HG03139 (cell line): ENCODE measurements at regions not wholly inside any gene's neighbourhood (a gene's known extent, or its start where the extent isn't known, plus 50 kb on each side); places are given as distances from the start of the nearest gene placed in this dataset.

Experiments
- ATAC-seq: cut with Tn5 transposase; IDR thresholded peaks from one replicate; pipeline ENCODE4 v1.9.1; 2021; ENCODE audit not compliant: unreplicated experiment

DNA sequence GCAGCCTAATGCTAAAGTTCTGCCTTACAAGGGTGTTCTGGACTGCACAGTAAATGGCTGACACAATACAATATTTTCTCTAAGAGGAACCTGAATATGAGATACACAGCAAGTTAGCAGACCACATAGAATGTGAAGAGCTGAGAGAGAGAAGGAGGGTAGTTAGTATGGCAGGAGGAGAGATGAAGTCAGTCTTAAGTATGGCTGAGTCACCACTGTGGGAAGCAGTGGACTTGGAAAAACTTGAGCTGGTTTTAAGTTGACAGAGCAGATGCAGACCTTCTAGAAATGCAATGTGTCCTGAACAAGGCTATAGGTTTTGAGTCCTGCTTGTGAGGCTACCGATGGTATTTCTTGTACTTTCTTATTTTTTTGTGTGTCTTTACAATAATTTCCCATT, 172.5 kb downstream of the SH2D1A start:
- ATAC-seq = no peak

- no peak for ATAC-seq
Measured at GRCh38 chrX:124524852-124525251, 178.5 kb downstream of the SH2D1A start.

DNA sequence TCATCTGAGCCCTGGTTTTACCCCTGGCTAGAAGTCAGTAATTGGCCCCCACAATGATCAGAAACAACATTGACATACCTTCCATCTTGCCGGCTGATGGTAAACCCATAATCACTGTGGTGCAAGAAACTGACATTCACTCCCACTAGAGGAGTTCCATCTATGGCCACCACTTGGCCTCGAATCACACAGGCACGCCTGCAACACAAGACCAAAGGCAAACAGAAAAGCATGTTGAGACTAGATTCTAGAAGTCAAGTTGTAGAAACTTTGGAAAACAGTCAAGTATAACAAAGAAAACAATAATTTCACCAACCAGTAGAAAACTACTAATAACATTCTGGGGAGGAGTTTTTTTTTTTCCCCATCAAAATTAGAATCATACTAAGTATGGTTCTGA, 183.4 kb downstream of the SH2D1A start:
- no peak for ATAC-seq

GRCh38 chrX:124530803-124531202, 184.4 kb downstream of the SH2D1A start:
- no peak for ATAC-seq

DNA sequence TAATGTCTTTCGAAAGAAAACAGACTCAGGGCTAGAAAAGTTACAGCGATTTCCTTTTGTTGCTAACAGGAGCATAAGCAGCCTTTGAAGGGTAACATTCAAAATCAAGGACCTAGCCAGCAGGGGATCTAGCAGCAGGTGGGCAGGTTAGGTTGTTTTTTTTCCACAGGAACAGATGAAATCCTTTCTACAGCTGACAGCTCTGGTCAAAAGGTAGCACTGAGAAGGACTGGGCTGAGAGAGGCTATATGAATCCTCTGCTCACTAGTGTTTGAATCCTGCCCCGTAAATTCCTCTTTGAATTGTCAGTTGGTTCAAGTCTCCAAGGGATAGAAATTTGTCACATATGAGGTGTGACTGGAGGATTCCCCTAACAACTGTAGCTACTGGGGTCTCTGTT, 188.2 kb downstream of the SH2D1A start:
- ATAC-seq = no peak

GRCh38 chrX:124540474-124540873, 194.1 kb downstream of the SH2D1A start:
- no peak for ATAC-seq

GRCh38 chrX:124548571-124548970, 202.2 kb downstream of the SH2D1A start:
- ATAC-seq = no peak

- no peak for ATAC-seq
Measured at GRCh38 chrX:124555036-124555595, 208.8 kb downstream of the SH2D1A start.

GRCh38 chrX:124557976-124558375, 211.6 kb downstream of the SH2D1A start:
- ATAC-seq = no peak

DNA sequence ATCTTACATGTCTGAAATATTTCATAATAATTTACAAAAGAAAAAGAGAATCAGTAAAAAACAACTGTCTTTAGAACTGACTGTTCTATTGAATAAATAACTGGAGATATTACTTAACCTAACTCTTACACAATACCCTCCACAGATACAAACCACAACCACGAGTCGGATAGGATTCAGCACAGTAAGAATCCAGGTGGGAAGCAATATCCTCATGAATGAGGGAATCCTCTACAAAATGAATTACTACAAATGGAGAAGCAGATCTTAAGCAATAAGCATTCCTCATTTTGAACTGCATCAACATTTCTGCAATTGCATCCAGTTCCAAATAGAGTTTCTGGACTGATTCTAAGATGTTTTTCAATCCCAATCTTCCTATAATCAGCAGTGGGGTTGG, 227.1 kb downstream of the SH2D1A start:
- ATAC-seq = no peak

DNA sequence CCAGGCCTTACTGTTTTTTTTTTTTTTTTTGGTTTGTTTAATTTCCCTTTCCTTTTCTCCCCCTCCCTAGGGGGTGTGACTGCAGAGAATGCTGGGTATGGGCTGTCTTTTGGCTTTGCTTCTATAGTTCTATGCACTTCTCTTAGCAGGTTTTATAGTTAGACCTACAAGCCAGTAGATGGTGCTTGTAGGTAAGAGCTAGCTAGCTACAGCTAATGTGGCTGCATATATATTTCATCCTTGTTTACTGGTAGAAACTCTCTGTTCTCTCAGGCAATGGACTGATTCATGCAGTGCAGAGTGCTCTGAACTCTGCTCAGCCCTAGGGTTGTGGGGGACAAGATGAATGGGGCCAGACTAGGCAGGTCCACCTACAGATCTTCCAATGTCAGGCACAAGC, 246.4 kb downstream of the SH2D1A start:
- no peak for ATAC-seq

DNA sequence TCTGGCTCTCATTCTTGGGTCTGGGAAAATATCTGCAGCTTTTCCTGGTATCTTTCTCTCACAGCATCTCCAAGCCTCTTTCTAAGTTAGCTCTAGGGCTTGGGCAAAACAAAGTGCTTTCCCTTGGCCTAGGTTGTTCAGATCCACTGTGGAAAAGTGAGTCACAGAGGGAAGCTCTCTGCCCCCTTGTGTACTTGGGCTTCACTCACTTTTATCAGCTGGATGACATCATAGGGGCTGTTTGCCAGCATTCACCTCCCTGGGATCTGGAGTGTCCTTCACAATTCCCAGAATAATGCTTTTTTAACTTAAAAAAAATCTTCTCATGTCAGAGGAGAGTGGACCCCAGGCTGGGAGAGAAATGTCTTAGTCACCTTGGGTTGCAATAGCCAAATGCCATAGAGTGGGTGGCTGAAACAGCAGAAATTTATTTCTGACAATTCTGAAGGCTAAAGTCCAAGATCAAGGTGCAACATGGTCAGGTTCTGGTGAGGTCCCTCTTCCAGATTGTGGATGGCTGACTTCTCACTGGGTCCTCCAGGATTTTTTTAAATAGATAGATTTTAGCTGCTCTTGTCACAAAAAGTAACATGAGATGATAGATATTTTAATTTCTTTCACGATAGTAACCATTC, 247.8 kb downstream of the SH2D1A start:
- ATAC-seq = no peak

GRCh38 chrX:124605511-124605910, 259.1 kb downstream of the SH2D1A start:
- ATAC-seq = no peak

GRCh38 chrX:124606724-124607123, 260.4 kb downstream of the SH2D1A start:
- ATAC-seq = no peak

GRCh38 chrX:124619710-124620109, 273.3 kb downstream of the SH2D1A start:
- ATAC-seq = no peak

GRCh38 chrX:124634363-124634762, 288.0 kb downstream of the SH2D1A start:
- ATAC-seq = no peak

GRCh38 chrX:124641737-124642491, 295.6 kb downstream of the SH2D1A start:
- ATAC-seq = no peak

DNA sequence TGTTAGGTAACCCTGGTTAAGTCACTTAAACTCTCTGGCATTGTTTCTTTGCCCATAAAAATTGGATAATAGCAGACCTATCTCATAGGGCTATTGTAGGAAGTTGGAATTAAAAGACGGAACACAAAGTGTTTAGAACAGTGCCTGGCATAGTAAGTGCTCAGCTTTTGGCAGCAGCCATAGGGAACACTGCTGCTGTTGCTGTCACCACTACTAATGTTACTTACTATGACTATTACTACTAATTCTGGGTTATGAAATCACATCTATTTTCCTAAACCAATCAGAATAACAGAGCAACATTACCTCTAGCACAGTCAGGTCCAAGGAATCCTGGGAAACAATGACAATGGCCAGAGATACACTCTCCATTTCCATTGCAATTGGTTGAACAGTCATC, 300.0 kb downstream of the SH2D1A start:
- no peak for ATAC-seq

DNA sequence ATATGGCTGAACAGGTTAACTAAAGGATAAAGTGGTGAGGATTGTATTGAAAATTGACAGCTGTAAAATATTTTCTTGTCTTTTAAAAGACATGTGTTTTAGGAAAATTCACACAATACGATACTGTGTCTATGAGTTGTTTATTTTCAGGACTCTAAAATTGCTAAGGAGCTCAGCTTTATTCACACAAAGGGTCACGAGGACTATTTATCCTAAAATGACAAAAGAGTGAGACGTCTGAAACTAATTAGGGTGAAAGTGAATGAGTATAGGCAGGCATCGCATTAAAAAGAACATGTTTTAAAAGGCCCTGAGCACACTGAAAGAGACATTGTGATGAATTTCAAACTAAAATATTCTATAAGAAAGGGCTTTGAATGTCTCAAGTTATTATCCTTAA, 304.7 kb downstream of the SH2D1A start:
- no peak for ATAC-seq

GRCh38 chrX:124665621-124666400, 319.4 kb downstream of the SH2D1A start:
- no peak for ATAC-seq

DNA sequence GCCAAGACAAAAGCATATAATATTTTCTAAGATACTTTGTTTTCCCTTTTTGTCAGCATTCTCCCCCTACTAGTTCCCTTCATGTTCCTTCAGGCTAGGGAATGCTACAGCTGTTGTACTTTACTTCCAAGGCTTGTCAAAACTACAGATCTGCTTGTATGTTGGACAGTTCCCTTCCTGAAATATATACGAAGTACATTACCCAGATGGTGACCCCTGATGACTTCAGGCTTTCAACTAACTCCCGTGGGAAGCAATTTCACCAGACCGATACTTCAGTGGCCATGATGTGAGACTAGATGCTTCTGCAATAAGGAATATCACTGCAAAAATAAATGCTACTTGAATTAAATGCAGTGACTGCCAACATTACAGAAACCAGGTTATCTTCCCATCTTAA, 332.8 kb downstream of the SH2D1A start:
- no peak for ATAC-seq

- no peak for ATAC-seq
Measured at GRCh38 chrX:124680287-124680686, 333.9 kb downstream of the SH2D1A start.
